ENCODE measurements at regions not wholly inside any gene's neighbourhood (a gene's known extent, or its start where the extent isn't known, plus 50 kb on each side); places are given as distances from the start of the nearest gene placed in this dataset.

DNA sequence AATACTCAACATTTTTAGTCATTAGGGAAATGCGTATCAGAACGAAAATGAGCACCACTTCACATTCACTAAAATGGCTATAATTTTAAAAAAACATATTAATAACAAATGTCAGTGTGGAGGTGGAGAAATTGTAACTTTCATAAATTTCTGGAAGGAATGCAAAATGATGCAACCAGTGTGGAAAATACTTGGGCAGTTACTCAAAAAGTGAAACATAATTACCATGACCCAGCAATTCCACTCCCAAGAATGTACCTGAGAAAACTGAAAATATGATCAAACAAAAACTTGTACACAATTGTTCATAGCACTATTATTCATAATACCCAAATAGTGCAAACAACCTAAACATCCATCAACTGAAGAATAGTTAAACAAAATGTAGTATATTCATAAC lies 76.1 kb upstream of the FAM241A start:
- Histone ChIP-seq H2BK12ac (ENCODE audit: low read depth, low read length) (no peak overlapping the region), H3K18ac (ENCODE audit: extremely low read depth, low read length) (no peak overlapping the region), H3K4me3 (ENCODE audit: extremely low read depth in 1 of 4, insufficient read depth in 2 of 4, low read depth in 3 of 4, low read length in 4 of 4) (no peak overlapping the region), H2BK5ac (ENCODE audit: low read depth, low read length) (no peak overlapping the region), H2BK15ac (ENCODE audit: low read length) (no peak overlapping the region), H4K91ac (replicated peaks; ENCODE audit: insufficient read length, low read length) (no peak overlapping the region), H2BK20ac (ENCODE audit: low read length) (no peak overlapping the region), H3K4me2 (ENCODE audit: insufficient read depth in 1 of 2, low read depth in 2 of 2, low read length in 2 of 2) (no peak overlapping the region), H4K8ac (ENCODE audit: extremely low read depth, insufficient read depth, low read length) (no peak overlapping the region), H3K79me2 (ENCODE audit: control insufficient read depth in 1 of 2, insufficient read depth in 2 of 2, low read length in 2 of 2) (no peaks in the 10 kb centered on the region), H4K5ac (ENCODE audit: insufficient read length, low read depth, low read length) (no peak overlapping the region), H3K27ac (ENCODE audit: low read depth, low read length) (no peak overlapping the region), H2AK5ac (ENCODE audit: low read depth, low read length) (no peak overlapping the region), H2BK120ac (replicated peaks; ENCODE audit: low read depth, low read length) (no peak overlapping the region), H3K27me3 (replicated peaks in 1 of 4; ENCODE audit: control insufficient read depth in 3 of 4, extremely low read depth in 1 of 4, insufficient read depth in 3 of 4, low read length in 3 of 4) (no peaks in the 10 kb centered on the region), H3K36me3 (ENCODE audit: control insufficient read depth in 2 of 4, insufficient read depth in 4 of 4, low read length in 3 of 4) (no peaks in the 10 kb centered on the region), H3K4ac (replicated peaks; ENCODE audit: insufficient read length, low read depth, low read length) (no peak overlapping the region), H3K14ac (ENCODE audit: insufficient read length) (no peak overlapping the region), H3K23me2 (ENCODE audit: low read depth, low read length) (no peaks in the 10 kb centered on the region), H2AFZ (ENCODE audit: low read length) (no peak overlapping the region), H3K79me1 (ENCODE audit: low read depth, low read length) (no peaks in the 10 kb centered on the region), H3K9ac (replicated peaks in 1 of 4; ENCODE audit: extremely low read depth in 1 of 4, low read depth in 3 of 4, low read length in 3 of 4) (no peak overlapping the region), H3K9me3 (ENCODE audit: insufficient read depth in 2 of 2, low read depth in 1 of 2, low read length in 1 of 2) (0 out of 4 replicates have a peak, but pooled peaks cover 0 to under 1% of the 10 kb centered on the region in 2 experiments), H3K4me1 (replicated peaks in 1 of 4; ENCODE audit: control insufficient read depth in 3 of 4, insufficient read depth in 4 of 4, low read length in 3 of 4) (no peaks in the 10 kb centered on the region), H3K23ac (ENCODE audit: insufficient read length) (no peak overlapping the region), H4K20me1 (replicated peaks in 1 of 2; ENCODE audit: control insufficient read depth in 1 of 2, insufficient read depth in 2 of 2, low read length in 2 of 2) (no peaks in the 10 kb centered on the region), H3K56ac (replicated peaks; ENCODE audit: insufficient read length, low read depth, low read length) (no peak overlapping the region)
- POLR2A ChIA-PET (ENCODE audit: partially characterized antibody): no interaction called here
- DNase-seq (ENCODE audit: low read depth in 1 of 2, low spot score in 2 of 2): no peak
- CTCF ChIA-PET (ENCODE audit: partially characterized antibody): interaction anchor here (0.7 kb wide), 1 partner anchor 440 kb away, joined by 3 read pairs; no protein-coding TSS in a partner anchor
- FAIRE-seq: no peak
- WGBS, 2 experiments (ENCODE audit: extremely low coverage in 1 of 2, insufficient coverage in 1 of 2, insufficient read length in 1 of 2, insufficient replicate concordance in 2 of 2, low coverage in 1 of 2, low lambda C conversion rate in 2 of 2, missing lambda C conversion rate in 1 of 2): 100% methylated on average over 2 of the region's 2 CpGs; no CpG with 5 or more reads in 1 of the 2 experiments
- TF ChIP-seq SAP30 (IDR thresholded peaks at IDR 0.05; ENCODE audit: insufficient read depth, insufficient replicate concordance, low read length) (no peak), RBBP5 (IDR thresholded peaks at IDR 0.05; ENCODE audit: borderline replicate concordance, low read depth, low read length) (no peak), CTBP2 (IDR thresholded peaks at IDR 0.05; ENCODE audit: borderline replicate concordance, insufficient read depth, insufficient read length, low read length) (no peak), EP300 (IDR thresholded peaks at IDR 0.05; ENCODE audit: borderline replicate concordance in 1 of 2, low read depth in 2 of 2, low read length in 2 of 2) (no peak), BCL11A (IDR thresholded peaks at IDR 0.05; ENCODE audit: low read depth in 2 of 2, low read length in 2 of 2) (no peak), SP4 (IDR thresholded peaks at IDR 0.05; ENCODE audit: low read length) (no peak), ZNF274 (IDR thresholded peaks at IDR 0.05; ENCODE audit: borderline replicate concordance, extremely low read depth, low read length) (no peak), JUND (IDR thresholded peaks at IDR 0.05; ENCODE audit: low read length) (no peak), SUZ12 (IDR thresholded peaks at IDR 0.05; ENCODE audit: low read length) (no peak)
- TF ChIP-seq, protein P1, sequence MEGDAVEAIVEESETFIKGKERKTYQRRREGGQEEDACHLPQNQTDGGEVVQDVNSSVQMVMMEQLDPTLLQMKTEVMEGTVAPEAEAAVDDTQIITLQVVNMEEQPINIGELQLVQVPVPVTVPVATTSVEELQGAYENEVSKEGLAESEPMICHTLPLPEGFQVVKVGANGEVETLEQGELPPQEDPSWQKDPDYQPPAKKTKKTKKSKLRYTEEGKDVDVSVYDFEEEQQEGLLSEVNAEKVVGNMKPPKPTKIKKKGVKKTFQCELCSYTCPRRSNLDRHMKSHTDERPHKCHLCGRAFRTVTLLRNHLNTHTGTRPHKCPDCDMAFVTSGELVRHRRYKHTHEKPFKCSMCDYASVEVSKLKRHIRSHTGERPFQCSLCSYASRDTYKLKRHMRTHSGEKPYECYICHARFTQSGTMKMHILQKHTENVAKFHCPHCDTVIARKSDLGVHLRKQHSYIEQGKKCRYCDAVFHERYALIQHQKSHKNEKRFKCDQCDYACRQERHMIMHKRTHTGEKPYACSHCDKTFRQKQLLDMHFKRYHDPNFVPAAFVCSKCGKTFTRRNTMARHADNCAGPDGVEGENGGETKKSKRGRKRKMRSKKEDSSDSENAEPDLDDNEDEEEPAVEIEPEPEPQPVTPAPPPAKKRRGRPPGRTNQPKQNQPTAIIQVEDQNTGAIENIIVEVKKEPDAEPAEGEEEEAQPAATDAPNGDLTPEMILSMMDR (IDR thresholded peaks at IDR 0.05; ENCODE audit: control extremely low read depth in 1 of 3, insufficient read depth in 1 of 3, low read depth in 1 of 3, low read length in 3 of 3): no peak
- TF ChIP-seq, protein P2, sequence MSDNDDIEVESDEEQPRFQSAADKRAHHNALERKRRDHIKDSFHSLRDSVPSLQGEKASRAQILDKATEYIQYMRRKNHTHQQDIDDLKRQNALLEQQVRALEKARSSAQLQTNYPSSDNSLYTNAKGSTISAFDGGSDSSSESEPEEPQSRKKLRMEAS (IDR thresholded peaks at IDR 0.05): no peak
